RWPE2 (cell line): ENCODE measurements at regions not wholly inside any gene's neighbourhood (a gene's known extent, or its start where the extent isn't known, plus 50 kb on each side); places are given as distances from the start of the nearest gene placed in this dataset.

Source experiments
- ATAC-seq: fragments of 200-7000 bp; cut with Tn5 transposase; 3 replicates; pipeline ENCODE4 v1.9.1; 2021; ENCODE audit warnings: low read depth
- DNase-seq: peaks from one replicate; pipeline ENCODE4 v3.0.0-alpha.2; 2020; ENCODE audit warnings: low spot score
- H3K27ac ChIP-seq: fragments of 450-650 bp; 2 replicates; pipeline ENCODE4 v1.5.1; 2017; ENCODE audit warnings: mild to moderate bottlenecking; ENCODE audit not compliant: poor library complexity, severe bottlenecking
- H3K27me3 ChIP-seq: fragments of 250-450 bp; sonication (Bioruptor Pico); 2 replicates; pipeline ENCODE4 v1.5.1; 2021; ENCODE audit warnings: mild to moderate bottlenecking, moderate library complexity; ENCODE audit not compliant: insufficient read depth, poor library complexity, severe bottlenecking
- H3K36me3 ChIP-seq: fragments of 250-450 bp; sonication (Bioruptor Pico); 2 replicates; pipeline ENCODE4 v1.5.1; 2020; ENCODE audit warnings: low read depth, mild to moderate bottlenecking, moderate library complexity
- H3K4me1 ChIP-seq: fragments of 250-450 bp; sonication (Bioruptor Pico); 2 replicates; pipeline ENCODE4 v1.5.1; 2021; ENCODE audit warnings: mild to moderate bottlenecking, moderate library complexity; ENCODE audit not compliant: insufficient read depth, poor library complexity, severe bottlenecking
- H3K4me3 ChIP-seq: fragments of 250-450 bp; sonication (Bioruptor Pico); 2 replicates; pipeline ENCODE4 v1.5.1; 2021; ENCODE audit warnings: mild to moderate bottlenecking, moderate library complexity; ENCODE audit not compliant: severe bottlenecking
- H3K9me3 ChIP-seq: fragments of 250-450 bp; sonication (Bioruptor Pico); 2 replicates; pipeline ENCODE4 v1.5.1; 2021; ENCODE audit warnings: mild to moderate bottlenecking, moderate library complexity; ENCODE audit not compliant: severe bottlenecking
- TF ChIP-seq, protein P1 (sequence below): fragments of 450-650 bp; IDR thresholded peaks from one replicate; pipeline ENCODE4 v1.5.1; 2017; ENCODE audit warnings: mild to moderate bottlenecking, moderate library complexity; ENCODE audit not compliant: poor library complexity, severe bottlenecking

DNA sequence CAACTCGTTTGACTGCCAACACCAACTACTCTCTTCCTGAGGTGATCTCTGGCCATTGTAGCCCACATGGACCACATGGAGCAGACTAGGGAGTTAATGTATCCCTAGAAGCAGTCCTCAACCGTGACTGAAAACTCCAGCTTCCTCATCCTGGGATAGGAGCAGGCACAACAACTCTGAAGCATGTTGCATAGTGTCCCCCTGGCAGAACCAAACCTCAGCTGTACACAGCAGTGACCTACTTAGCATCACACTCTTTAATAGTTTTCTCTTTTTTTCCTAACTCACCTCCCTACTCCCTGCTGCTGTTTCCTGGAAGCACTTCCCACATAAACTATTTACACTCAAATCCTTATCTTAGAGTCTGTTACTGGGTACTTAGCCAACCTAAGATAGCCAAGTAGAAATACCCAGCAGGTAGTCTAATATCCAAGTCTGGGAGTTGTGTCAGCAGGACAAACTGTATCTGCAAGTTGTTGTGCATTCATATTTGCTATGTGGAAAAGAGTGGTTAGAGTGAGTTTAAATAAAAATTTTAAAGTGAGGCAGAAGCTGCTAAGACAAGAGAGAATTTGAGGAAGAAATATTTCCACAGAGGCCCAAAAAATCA, 228.8 kb downstream of the LTN1 start:
- Histone ChIP-seq H3K36me3 (no peaks in the 10 kb centered on the region), H3K4me1 (no peaks in the 10 kb centered on the region), H3K27ac (no peak overlapping the region), H3K9me3 (no peaks in the 10 kb centered on the region), H3K4me3 (no peak overlapping the region), H3K27me3 (no peaks in the 10 kb centered on the region)
- TF ChIP-seq, protein P1, sequence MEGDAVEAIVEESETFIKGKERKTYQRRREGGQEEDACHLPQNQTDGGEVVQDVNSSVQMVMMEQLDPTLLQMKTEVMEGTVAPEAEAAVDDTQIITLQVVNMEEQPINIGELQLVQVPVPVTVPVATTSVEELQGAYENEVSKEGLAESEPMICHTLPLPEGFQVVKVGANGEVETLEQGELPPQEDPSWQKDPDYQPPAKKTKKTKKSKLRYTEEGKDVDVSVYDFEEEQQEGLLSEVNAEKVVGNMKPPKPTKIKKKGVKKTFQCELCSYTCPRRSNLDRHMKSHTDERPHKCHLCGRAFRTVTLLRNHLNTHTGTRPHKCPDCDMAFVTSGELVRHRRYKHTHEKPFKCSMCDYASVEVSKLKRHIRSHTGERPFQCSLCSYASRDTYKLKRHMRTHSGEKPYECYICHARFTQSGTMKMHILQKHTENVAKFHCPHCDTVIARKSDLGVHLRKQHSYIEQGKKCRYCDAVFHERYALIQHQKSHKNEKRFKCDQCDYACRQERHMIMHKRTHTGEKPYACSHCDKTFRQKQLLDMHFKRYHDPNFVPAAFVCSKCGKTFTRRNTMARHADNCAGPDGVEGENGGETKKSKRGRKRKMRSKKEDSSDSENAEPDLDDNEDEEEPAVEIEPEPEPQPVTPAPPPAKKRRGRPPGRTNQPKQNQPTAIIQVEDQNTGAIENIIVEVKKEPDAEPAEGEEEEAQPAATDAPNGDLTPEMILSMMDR = no peak
- DNase-seq (no peak), ATAC-seq (no peak)

DNA sequence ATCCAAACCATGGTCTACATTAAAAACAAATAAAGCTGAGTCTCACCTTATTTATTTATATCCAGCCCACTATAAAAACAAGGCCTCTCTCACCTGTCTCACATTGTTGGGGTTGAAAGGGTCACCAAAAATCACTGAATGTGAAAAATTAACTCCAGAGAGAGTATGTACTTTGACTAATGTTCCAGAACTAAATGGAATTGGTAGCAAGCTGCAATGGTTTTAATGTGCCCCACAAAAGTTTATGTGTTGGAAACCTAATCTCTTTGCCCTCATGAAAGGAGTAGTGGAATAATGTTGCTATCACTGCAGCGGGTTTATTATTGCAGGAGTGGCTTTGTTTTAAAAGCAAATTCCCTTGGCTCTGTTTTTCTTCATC, 230.3 kb downstream of the LTN1 start:
- TF ChIP-seq, protein P1 = no peak
- H3K9me3 ChIP-seq = no peaks in the 10 kb centered on the region
- H3K36me3 ChIP-seq = no peaks in the 10 kb centered on the region
- H3K4me1 ChIP-seq = no peaks in the 10 kb centered on the region
- ATAC-seq (no peak), DNase-seq (no peak)
- H3K27ac ChIP-seq = no peak overlapping the region
- H3K27me3 ChIP-seq = no peaks in the 10 kb centered on the region
- H3K4me3 ChIP-seq = no peak overlapping the region

DNA sequence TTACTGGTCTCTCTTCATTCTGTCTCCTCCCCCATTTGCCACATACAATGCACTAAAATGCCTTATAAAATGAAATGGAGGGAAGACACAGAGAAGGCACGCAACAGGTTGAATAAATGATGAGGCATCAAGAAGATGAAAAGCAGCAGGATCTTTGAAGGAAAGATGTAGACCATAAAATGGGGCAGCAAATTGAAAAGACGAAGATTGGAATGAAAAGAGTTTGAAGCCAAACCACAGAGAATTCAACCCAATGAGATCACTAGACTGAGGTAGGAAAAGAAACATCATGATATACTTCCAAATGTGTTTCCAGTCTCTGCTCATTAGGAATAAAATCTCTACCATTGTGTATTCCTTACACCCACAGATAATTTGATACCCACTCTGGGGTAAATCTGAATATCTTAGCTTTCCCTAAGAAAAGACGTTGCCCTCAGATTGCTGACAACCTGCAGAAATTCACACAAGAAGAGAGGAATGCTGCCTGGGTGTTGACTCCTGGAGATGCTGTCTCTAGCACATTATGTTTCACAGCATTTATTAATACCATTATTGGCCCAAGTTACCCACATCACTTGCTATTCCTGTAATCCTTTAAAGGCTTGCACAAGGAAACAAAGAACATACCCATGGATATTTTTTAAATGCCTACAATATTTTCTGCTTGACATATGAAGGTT, 230.9 kb downstream of the LTN1 start:
- H3K27me3 ChIP-seq = no peaks in the 10 kb centered on the region
- H3K36me3 ChIP-seq = no peaks in the 10 kb centered on the region
- no peaks in the 10 kb centered on the region for H3K9me3 ChIP-seq
- H3K27ac ChIP-seq = no peak overlapping the region
- no peaks in the 10 kb centered on the region for H3K4me1 ChIP-seq
- DNase-seq (no peak), ATAC-seq (no peak)
- no peak overlapping the region for H3K4me3 ChIP-seq
- TF ChIP-seq, protein P1 = no peak

DNA sequence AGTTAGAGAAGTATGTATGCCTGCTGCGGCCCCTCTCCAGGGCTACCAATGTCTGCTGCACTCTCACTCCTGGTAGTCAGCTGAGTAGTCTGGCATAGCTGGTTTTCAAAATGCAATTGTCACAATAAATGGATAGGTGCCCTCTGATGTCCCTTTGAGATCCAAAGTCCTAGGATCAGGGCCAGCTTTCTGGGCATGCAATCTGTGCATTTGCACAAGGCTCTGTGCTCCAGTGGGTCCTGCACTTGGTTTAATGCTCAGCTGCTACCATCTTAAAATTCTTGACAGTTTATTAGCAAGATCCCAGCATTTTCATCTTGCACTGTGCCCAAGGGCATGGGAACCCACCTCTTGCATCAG, 233.8 kb downstream of the LTN1 start:
- TF ChIP-seq, protein P1 = no peak
- H3K9me3 ChIP-seq = no peaks in the 10 kb centered on the region
- ATAC-seq (no peak), DNase-seq (no peak)
- H3K27me3 ChIP-seq = no peaks in the 10 kb centered on the region
- H3K4me1 ChIP-seq = no peaks in the 10 kb centered on the region
- no peaks in the 10 kb centered on the region for H3K36me3 ChIP-seq
- H3K4me3 ChIP-seq = no peak overlapping the region
- H3K27ac ChIP-seq = no peak overlapping the region
